ENCODE measurements at regions not wholly inside any gene's neighbourhood (a gene's known extent, or its start where the extent isn't known, plus 50 kb on each side); places are given as distances from the start of the nearest gene placed in this dataset.
"Not testable (repeated sequence)": the region's sequence is repeated elsewhere in the genome, so short reads cannot be mapped to it uniquely, and the experiment has no call there.

DNA sequence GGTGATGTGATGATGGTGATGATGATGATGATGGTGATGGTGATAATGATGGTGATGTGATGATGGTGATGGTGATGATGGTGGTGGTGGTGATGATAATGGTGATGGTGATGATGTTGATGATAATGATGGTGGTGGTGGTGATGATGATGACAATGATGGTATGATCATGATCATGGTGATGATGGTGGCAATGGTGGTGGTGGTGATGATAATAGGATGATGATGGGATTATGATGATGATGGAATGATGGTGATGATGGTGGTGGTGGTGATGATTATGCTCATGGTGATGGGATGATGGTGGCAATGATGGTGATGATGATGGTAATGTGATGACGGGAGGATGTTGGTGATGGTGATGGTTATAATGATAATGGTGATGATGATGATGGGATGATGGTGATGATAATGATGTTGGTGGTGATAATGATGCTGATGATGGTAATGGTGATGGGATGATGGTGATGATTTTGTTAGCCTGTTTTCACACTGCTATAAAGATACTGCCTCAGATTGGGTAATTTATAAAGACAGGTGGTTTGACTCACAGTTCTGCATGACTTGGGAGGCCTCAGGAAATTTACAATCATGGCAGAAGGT is 314.8 kb upstream of the SFSWAP start:
- H3K27me3 ChIP-seq (ENCODE audit: insufficient read depth, low read length), result no peaks in the 10 kb centered on the region
- no peaks in the 10 kb centered on the region for H3K36me3 ChIP-seq (ENCODE audit: insufficient read depth, low read depth, low read length)
- no peak overlapping the region for H3K27ac ChIP-seq (ENCODE audit: low read length)
- H3K4me1 ChIP-seq (ENCODE audit: insufficient read depth, low read length), result no peaks in the 10 kb centered on the region
- peaks cover 39% of the 10 kb centered on the region for H3K9me3 ChIP-seq (ENCODE audit: insufficient read depth, low read depth, low read length)
- H3K9ac ChIP-seq (ENCODE audit: low read depth, low read length), result no peak overlapping the region
- H3K4me3 ChIP-seq (ENCODE audit: low read length), result no peak overlapping the region

DNA sequence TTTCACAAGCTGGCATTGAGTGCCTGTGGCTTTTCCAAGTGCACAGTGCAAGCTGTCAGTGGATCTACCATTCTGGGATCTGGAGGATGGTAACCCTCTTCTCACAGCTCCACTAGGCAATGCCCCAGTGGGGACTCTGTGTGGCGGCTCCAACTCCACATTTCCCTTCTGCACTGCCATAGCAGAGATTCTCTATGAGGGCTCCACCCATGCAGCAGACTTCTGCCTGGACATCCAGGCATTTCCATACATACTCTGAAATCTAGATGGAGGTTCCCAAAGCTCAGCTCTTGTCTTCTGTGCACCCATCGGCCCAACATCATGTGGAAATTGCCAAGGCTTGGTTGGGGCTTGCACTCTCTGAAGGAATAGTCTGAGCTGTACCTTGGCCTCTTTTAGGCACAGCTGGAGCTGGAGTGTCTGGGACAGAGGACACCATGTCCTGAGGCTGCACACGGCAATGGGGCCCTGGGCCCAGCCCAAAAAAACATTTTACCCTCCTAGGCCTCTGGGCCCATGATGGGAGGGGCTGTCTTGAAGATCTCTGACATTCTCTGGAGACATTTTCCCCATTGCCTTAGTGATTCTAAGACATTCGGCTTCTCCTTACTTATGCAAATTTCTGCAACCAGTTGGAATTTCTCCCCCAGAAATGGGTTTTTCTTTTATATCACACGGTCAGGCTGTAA is 313.3 kb upstream of the SFSWAP start:
- no peaks in the 10 kb centered on the region for H3K4me1 ChIP-seq (ENCODE audit: insufficient read depth, low read length)
- peaks cover 39% of the 10 kb centered on the region for H3K9me3 ChIP-seq (ENCODE audit: insufficient read depth, low read depth, low read length)
- H3K9ac ChIP-seq (ENCODE audit: low read depth, low read length), result no peak overlapping the region
- H3K27ac ChIP-seq (ENCODE audit: low read length), result no peak overlapping the region
- no peak overlapping the region for H3K4me3 ChIP-seq (ENCODE audit: low read length)
- H3K27me3 ChIP-seq (ENCODE audit: insufficient read depth, low read length), result no peaks in the 10 kb centered on the region
- H3K36me3 ChIP-seq (ENCODE audit: insufficient read depth, low read depth, low read length), result no peaks in the 10 kb centered on the region

- Histone ChIP-seq H3K27me3 (ENCODE audit: insufficient read depth, low read length) (no peaks in the 10 kb centered on the region), H3K9me3 (ENCODE audit: insufficient read depth, low read depth, low read length) (peaks cover 39% of the 10 kb centered on the region), H3K27ac (ENCODE audit: low read length) (no peak overlapping the region), H3K9ac (ENCODE audit: low read depth, low read length) (no peak overlapping the region), H3K36me3 (ENCODE audit: insufficient read depth, low read depth, low read length) (no peaks in the 10 kb centered on the region), H3K4me3 (ENCODE audit: low read length) (no peak overlapping the region), H3K4me1 (ENCODE audit: insufficient read depth, low read length) (no peaks in the 10 kb centered on the region)
Observed at GRCh38 chr12:131399000-131399399, 311.9 kb upstream of the SFSWAP start.

DNA sequence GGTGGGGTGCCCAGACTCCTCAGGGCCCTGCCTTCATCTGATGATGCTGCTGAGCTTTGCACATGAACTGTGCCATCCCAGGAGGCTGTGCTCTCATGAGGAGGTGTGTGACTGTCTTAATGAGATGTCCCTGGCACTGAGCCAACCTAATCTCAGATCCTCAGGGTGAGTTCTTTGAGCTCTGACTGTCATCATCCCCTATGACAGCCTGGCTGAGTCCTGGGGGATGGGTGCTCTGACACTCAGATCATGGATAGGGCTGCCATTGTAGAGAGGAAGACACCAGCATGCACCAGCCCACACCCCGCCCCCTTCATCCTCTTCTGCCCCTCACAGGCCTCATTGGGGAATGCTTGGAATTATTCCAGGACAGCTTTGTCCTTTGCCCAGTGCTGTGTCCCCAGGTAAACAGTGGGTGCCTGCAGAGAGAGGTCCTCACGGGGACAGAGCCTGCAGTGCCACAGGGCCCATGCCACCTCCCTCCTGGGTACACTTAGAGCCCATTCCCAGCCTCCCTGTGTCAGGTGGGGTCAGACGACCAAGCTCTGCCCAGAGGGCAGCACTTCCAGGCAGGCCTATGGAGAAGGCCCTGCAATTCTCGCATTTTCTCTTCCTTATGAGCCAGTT is 310.1 kb upstream of the SFSWAP start:
- not testable (repeated sequence) for H3K9ac ChIP-seq (ENCODE audit: low read depth, low read length); H3K4me1 ChIP-seq (ENCODE audit: insufficient read depth, low read length); H3K27ac ChIP-seq (ENCODE audit: low read length); H3K4me3 ChIP-seq (ENCODE audit: low read length); H3K27me3 ChIP-seq (ENCODE audit: insufficient read depth, low read length); H3K36me3 ChIP-seq (ENCODE audit: insufficient read depth, low read depth, low read length)
- peaks cover 37% of the 10 kb centered on the region for H3K9me3 ChIP-seq (ENCODE audit: insufficient read depth, low read depth, low read length)

GRCh38 chr12:131401907-131402633 is 308.8 kb upstream of the SFSWAP start:
- peaks cover 25% of the 10 kb centered on the region for H3K9me3 ChIP-seq (ENCODE audit: insufficient read depth, low read depth, low read length)
- H3K36me3 ChIP-seq (ENCODE audit: insufficient read depth, low read depth, low read length); H3K9ac ChIP-seq (ENCODE audit: low read depth, low read length); H3K27me3 ChIP-seq (ENCODE audit: insufficient read depth, low read length); H3K4me3 ChIP-seq (ENCODE audit: low read length); H3K27ac ChIP-seq (ENCODE audit: low read length); H3K4me1 ChIP-seq (ENCODE audit: insufficient read depth, low read length): not testable (repeated sequence)

- H3K4me1 ChIP-seq (ENCODE audit: insufficient read depth, low read length), result no peaks in the 10 kb centered on the region
- no peak overlapping the region for H3K9ac ChIP-seq (ENCODE audit: low read depth, low read length)
- no peaks in the 10 kb centered on the region; the same call in 1 of the 2 replicates for H3K27me3 ChIP-seq (ENCODE audit: insufficient read depth, low read length)
- H3K36me3 ChIP-seq (ENCODE audit: insufficient read depth, low read depth, low read length), result no peaks in the 10 kb centered on the region
- peaks cover 17% of the 10 kb centered on the region for H3K9me3 ChIP-seq (ENCODE audit: insufficient read depth, low read depth, low read length)
- H3K4me3 ChIP-seq (ENCODE audit: low read length), result no peak overlapping the region
- no peak overlapping the region for H3K27ac ChIP-seq (ENCODE audit: low read length)
Observed at GRCh38 chr12:131402781-131403396, 308.0 kb upstream of the SFSWAP start.

DNA sequence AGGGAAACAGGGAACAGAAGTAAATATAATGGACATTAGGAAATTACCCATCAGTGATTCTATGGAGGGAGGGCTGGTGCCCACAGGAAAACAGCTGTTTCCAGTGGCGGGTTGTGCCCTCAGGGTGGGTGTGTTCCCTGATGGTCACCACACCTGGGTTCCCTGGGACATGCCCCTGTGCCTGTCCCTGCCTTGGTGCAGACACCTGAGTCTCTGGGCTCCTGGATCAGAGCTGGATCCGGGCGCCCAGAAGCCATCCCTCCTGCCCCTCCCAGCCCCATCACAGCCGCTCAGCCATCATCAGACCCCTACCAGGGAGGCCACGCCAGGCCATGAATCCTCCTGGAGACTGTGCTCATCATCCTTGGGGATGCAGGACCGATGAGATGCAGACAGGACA is 307.2 kb upstream of the SFSWAP start:
- Histone ChIP-seq H3K27ac (ENCODE audit: low read length) (no peak overlapping the region), H3K9me3 (ENCODE audit: insufficient read depth, low read depth, low read length) (peaks cover 9% of the 10 kb centered on the region), H3K4me1 (ENCODE audit: insufficient read depth, low read length) (no peaks in the 10 kb centered on the region)

GRCh38 chr12:131404705-131405104 is 306.2 kb upstream of the SFSWAP start:
- H3K36me3 ChIP-seq (ENCODE audit: insufficient read depth, low read depth, low read length), result no peaks in the 10 kb centered on the region
- no peak overlapping the region for H3K9ac ChIP-seq (ENCODE audit: low read depth, low read length)
- H3K9me3 ChIP-seq (ENCODE audit: insufficient read depth, low read depth, low read length), result no peaks in the 10 kb centered on the region; the same call in 1 of the 2 replicates

More for the DNA sequence above, 307.2 kb upstream of the SFSWAP start:
- H3K9ac ChIP-seq (ENCODE audit: low read depth, low read length), result no peak overlapping the region
- no peaks in the 10 kb centered on the region for H3K36me3 ChIP-seq (ENCODE audit: insufficient read depth, low read depth, low read length)
- H3K4me3 ChIP-seq (ENCODE audit: low read length), result no peak overlapping the region
- H3K27me3 ChIP-seq (ENCODE audit: insufficient read depth, low read length), result no peaks in the 10 kb centered on the region; the same call in 1 of the 2 replicates

GRCh38 chr12:131407221-131408035 is 303.5 kb upstream of the SFSWAP start:
- Histone ChIP-seq H3K9me3 (ENCODE audit: insufficient read depth, low read depth, low read length) (no peaks in the 10 kb centered on the region; the same call in 1 of the 2 replicates), H3K27me3 (ENCODE audit: insufficient read depth, low read length) (no peaks in the 10 kb centered on the region; the same call in 1 of the 2 replicates), H3K4me3 (ENCODE audit: low read length) (no peak overlapping the region), H3K36me3 (ENCODE audit: insufficient read depth, low read depth, low read length) (no peaks in the 10 kb centered on the region), H3K27ac (ENCODE audit: low read length) (no peak overlapping the region), H3K9ac (ENCODE audit: low read depth, low read length) (no peak overlapping the region), H3K4me1 (ENCODE audit: insufficient read depth, low read length) (no peaks in the 10 kb centered on the region)

More at GRCh38 chr12:131404705-131405104, 306.2 kb upstream of the SFSWAP start:
- no peaks in the 10 kb centered on the region for H3K4me1 ChIP-seq (ENCODE audit: insufficient read depth, low read length)
- no peak overlapping the region for H3K4me3 ChIP-seq (ENCODE audit: low read length)
- no peaks in the 10 kb centered on the region; the same call in 1 of the 2 replicates for H3K27me3 ChIP-seq (ENCODE audit: insufficient read depth, low read length)
- H3K27ac ChIP-seq (ENCODE audit: low read length), result no peak overlapping the region

GRCh38 chr12:131408036-131408365 is 302.9 kb upstream of the SFSWAP start:
- no peak overlapping the region for H3K27ac ChIP-seq (ENCODE audit: low read length)
- no peaks in the 10 kb centered on the region; the same call in 1 of the 2 replicates for H3K27me3 ChIP-seq (ENCODE audit: insufficient read depth, low read length)
- H3K9me3 ChIP-seq (ENCODE audit: insufficient read depth, low read depth, low read length), result no peaks in the 10 kb centered on the region; the same call in 1 of the 2 replicates
- no peaks in the 10 kb centered on the region for H3K36me3 ChIP-seq (ENCODE audit: insufficient read depth, low read depth, low read length)
- no peak overlapping the region for H3K9ac ChIP-seq (ENCODE audit: low read depth, low read length)
- H3K4me3 ChIP-seq (ENCODE audit: low read length), result no peak overlapping the region
- H3K4me1 ChIP-seq (ENCODE audit: insufficient read depth, low read length), result no peaks in the 10 kb centered on the region

GRCh38 chr12:131408484-131408883 is 302.4 kb upstream of the SFSWAP start:
- Histone ChIP-seq H3K36me3 (ENCODE audit: insufficient read depth, low read depth, low read length) (no peaks in the 10 kb centered on the region), H3K9ac (ENCODE audit: low read depth, low read length) (no peak overlapping the region), H3K9me3 (ENCODE audit: insufficient read depth, low read depth, low read length) (no peaks in the 10 kb centered on the region; the same call in 1 of the 2 replicates), H3K4me3 (ENCODE audit: low read length) (no peak overlapping the region), H3K4me1 (ENCODE audit: insufficient read depth, low read length) (no peaks in the 10 kb centered on the region), H3K27me3 (ENCODE audit: insufficient read depth, low read length) (no peaks in the 10 kb centered on the region; the same call in 1 of the 2 replicates), H3K27ac (ENCODE audit: low read length) (no peak overlapping the region)

All from iPS-20b (cell line).